ENCODE measurements at regions not wholly inside any gene's neighbourhood (a gene's known extent, or its start where the extent isn't known, plus 50 kb on each side); places are given as distances from the start of the nearest gene placed in this dataset.

GRCh38 chr15:91523596-91523995 is 329.9 kb upstream of the SLCO3A1 start:
- no peak for DNase-seq

- no peak for DNase-seq
Measured at GRCh38 chr15:91524534-91524933, 329.0 kb upstream of the SLCO3A1 start.

DNA sequence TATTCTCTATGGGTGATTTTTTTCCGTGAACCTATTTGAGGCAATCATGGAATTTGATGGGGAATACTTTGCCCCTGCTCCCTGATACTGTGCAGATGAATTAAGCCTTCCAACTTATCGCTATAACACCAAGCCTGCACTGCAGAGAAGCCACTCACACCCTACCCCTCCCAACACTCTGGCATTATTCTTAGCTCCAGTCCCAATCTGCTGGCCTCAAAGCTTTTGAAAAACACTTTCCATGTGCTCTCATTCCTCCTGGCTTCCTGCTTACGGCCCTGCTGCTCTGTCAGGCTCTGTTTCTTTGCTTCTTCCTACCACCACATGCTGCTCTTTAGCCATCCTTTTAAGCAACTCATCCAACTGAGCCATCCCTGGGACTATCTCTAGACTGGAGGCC is 327.8 kb upstream of the SLCO3A1 start:
- DNase-seq, result no peak

GRCh38 chr15:91526424-91526823 is 327.1 kb upstream of the SLCO3A1 start:
- no peak for DNase-seq

GRCh38 chr15:91528801-91529200 is 324.7 kb upstream of the SLCO3A1 start:
- no peak for DNase-seq

- no peak for DNase-seq
Measured at GRCh38 chr15:91529534-91529933, 324.0 kb upstream of the SLCO3A1 start.

DNA sequence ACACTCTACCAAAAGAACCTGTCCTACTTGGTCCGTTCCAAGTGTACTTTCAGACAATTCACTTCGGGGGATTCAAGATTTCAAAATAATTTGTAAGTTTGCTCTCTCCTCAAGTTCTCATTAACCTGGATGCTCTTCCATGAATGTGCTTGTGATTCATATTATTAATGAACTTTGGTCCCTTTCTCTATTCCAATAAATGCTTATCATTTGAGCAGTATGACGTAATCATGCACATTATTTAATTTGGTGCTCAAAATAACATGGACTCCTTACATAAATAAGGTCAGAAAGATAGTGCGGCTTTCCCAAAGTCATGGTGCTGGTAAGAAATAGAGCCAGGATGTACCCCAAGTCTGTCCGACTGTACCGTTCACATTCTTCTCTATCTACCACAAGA is 323.2 kb upstream of the SLCO3A1 start:
- no peak for DNase-seq

GRCh38 chr15:91530956-91531582 is 322.4 kb upstream of the SLCO3A1 start:
- no peak for DNase-seq

DNA sequence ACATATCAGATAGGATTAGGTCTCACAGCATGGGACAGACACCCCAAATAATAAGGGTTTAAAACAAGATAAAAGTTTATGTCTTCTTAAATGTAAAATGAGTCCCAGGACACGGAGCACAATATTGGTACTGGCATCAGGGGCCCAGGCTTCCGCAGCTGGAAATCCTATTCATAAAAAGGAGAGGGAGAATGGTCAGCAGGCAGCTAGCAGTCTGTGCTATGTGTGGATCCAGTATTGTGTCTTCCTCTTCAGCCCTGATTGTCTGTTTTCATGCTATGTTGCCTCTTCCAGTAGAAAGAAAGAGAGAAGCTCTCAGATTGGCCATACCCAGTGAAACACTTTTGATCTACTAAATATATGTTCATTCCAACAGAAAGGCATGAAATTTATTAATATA is 319.3 kb upstream of the SLCO3A1 start:
- DNase-seq, result no peak

GRCh38 chr15:91534976-91535375 is 318.5 kb upstream of the SLCO3A1 start:
- DNase-seq, result no peak

GRCh38 chr15:91535856-91536500 is 317.5 kb upstream of the SLCO3A1 start:
- DNase-seq, result no peak

GRCh38 chr15:91537856-91538255 is 315.7 kb upstream of the SLCO3A1 start:
- DNase-seq, result no peak

DNA sequence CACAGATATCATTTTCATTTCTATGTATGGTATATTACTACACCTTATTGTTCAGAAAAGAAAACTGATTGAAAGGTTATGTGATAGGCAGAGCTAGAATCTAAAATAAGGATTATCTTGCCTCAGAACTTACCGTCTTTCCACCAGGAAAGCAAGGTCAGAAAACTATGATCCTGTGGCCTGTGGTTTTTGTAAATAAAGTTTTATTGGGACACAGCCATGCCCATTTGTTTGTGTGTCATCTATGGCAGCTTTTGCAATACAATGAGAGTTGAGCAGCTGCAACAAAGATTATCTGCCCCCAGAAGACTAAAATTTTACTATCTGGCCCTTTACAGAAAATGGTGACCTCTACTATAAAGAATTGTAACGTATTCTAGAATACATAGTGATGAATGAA is 314.7 kb upstream of the SLCO3A1 start:
- no peak for DNase-seq

DNA sequence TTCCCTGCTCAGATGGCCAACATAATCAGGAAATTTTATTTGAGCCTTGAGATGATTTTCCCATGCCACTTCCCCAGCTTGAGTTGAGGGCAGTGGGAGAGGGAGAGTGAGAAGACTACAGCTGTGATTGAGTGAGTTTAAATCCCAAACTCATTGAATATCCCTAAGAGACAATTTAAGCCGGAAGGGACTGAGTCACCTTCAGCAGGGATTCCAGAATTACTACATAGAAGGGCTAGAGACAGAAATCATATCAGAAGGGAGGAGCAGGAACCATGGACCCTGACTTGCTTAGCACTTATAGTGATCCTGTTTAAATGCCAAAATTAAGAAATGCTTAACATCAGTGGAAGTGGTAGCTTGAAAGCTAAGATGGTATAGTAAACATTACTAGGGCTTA is 312.2 kb upstream of the SLCO3A1 start:
- DNase-seq, result no peak

DNA sequence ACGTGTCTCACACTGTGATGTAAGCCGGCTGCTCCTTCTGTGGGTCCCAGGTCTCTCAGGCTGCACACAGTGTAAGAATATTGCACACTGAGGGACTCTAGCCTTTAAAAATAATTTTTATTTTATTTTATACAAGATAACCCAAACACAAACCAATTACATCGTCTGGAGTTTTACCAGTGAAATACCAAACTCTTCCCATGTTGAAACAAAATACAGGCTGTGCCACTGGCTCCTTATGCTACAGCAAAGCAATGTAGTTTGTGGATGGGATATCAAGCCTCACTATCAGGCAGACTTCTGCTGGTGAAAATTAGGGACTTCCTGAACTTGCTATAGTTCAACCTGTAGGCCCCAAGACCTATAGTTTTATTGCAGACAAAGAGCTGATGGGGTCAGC is 311.3 kb upstream of the SLCO3A1 start:
- no peak for DNase-seq

GRCh38 chr15:91547356-91547755 is 306.2 kb upstream of the SLCO3A1 start:
- DNase-seq, result no peak

DNA sequence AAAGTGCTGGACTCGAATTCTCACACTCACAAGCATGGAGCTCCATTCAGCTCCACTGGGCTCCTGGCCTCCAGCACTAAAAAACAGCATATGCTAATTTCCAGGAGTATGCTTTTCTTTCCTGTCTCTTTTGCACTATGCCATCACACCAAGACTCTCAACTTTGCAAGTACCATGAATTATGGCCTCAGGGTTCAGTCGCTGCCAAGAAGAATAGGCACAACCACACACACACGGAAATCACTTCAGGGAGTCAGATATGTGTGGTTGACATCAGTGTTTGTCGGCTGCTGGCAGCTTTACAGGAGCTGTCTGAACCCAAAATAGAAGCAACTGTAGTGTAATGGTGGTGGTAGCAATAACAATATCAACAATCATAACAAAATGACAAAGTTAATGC is 305.0 kb upstream of the SLCO3A1 start:
- DNase-seq, result no peak

- no peak for DNase-seq
Measured at GRCh38 chr15:91549581-91549980, 303.9 kb upstream of the SLCO3A1 start.

DNA sequence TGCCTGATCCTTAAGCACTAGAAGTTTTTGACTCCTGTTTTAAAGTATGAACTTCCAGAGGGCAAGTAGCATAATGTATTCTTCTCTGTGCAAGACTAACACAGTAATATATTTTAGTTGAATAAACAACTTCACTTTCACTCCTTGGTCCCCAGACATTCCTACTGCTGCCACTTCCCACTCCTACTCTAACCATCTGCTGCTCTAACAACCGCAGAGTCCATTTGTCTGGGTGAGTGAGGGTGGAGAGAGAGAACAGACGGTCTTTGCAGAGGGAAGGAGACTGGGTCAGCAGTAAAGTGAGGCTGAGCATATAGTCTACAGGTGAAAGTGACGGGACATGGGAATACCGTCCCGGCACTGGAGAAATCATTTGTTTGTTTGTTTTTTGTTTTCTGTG is 301.0 kb upstream of the SLCO3A1 start:
- no peak for DNase-seq

DNA sequence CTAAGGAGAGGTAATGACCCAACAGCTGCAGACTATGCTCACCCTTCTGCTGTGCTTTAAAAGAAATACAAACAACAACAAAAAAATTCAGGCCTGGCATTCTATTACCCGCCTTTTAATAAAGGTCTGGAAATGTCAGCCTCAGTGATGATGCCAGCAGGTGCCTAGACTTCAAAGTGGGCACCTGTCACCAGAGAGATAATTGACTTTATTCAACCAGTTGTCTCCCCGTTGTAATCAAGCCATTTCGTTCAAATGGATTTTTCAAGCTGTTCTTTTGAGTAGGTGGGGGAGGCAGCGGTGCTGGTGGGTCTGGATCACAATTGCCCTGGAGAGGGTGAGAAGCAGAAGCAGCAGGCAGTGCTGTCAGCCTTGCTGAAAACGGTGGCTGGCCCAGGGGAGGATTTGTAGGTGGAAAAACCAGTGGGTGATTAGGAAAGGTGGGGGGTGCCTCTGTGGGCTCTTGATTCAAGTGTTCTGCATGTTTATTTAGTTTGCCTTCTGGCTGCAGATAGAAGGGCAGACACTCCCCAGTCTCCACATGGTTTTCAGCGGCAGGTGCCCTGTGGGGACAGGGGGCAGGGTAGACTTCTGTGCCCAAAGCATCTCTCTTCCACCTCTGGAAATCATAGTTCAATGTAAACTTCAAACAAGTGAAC is 300.2 kb upstream of the SLCO3A1 start:
- DNase-seq, result no peak

DNA sequence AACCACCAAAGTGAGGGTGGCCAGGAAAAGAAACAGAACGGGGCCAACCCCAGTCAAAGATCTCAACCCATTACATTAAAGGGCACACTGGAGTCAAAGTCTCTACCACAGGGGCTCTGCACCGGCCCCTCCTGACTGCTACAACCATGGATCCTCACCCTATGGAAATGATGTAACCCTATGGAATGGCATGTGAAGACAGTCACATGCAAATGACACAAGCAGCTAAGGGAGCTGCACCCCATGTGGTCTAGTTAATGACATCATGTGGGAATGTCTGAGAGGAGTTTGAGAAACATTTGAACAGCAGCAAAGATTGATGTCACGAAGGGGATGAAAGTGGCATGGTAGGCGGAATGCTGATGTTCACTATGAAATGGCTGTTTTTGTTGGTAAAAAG is 298.2 kb upstream of the SLCO3A1 start:
- DNase-seq, result no peak

GRCh38 chr15:91556926-91557325 is 296.6 kb upstream of the SLCO3A1 start:
- DNase-seq, result no peak

DNA sequence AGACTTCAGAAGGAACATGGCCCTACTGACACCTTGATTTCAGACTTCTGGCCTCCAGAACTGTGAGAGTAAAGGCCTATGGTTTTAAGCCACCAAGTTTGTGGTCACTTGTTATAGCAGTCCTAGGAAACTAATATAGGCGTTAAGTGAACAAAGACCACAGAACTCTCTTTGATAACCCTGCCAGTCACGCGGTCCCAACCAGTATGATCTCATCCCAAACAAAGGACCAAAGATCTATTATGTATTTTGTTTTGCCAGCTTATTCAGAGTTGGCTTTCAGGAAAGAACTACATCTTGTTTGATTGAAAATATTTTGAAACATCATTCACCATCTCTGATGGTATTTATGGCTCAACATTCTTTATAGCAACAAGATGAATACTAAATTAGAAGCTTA is 294.4 kb upstream of the SLCO3A1 start:
- DNase-seq, result no peak

GRCh38 chr15:91561371-91562100 is 292.0 kb upstream of the SLCO3A1 start:
- no peak for DNase-seq
